OCI-LY3 (cell line): ENCODE measurements at regions not wholly inside any gene's neighbourhood (a gene's known extent, or its start where the extent isn't known, plus 50 kb on each side); places are given as distances from the start of the nearest gene placed in this dataset.

Source experiments
- H2AFZ ChIP-seq: fragments of 200-600, 300-600 bp; shearing (Covaris generic); 2 replicates; pipeline ENCODE4 v1.6.0; 2014; ENCODE audit warnings: antibody characterized with exemption, low read depth, low read length
- H3K27ac ChIP-seq: fragments of 200-600, 300-600 bp; sonication (generic); 2 replicates; pipeline ENCODE4 v1.5.1; 2014; ENCODE audit warnings: mild to moderate bottlenecking, low read length, moderate library complexity, mixed read lengths
- H3K27me3 ChIP-seq: fragments of 200-600, 300-600 bp; sonication (generic); 2 replicates; pipeline ENCODE4 v1.6.1; 2014; ENCODE audit warnings: low read depth, low read length, mixed read lengths
- H3K36me3 ChIP-seq: fragments of 200-600, 300-600 bp; sonication (generic); replicated peaks from 2 replicates; pipeline ENCODE3; 2014; ENCODE audit warnings: low read depth, low read length, mixed read lengths
- H3K4me1 ChIP-seq: fragments of 300-600, 200-600 bp; sonication (generic); 2 replicates; pipeline ENCODE4 v1.6.1; 2014; ENCODE audit warnings: low read length, mixed read lengths
- H3K4me2 ChIP-seq: fragments of 200-600, 300-600 bp; sonication (generic); 2 replicates; pipeline ENCODE4 v1.6.1; 2014; ENCODE audit warnings: low read length, mixed read lengths
- H3K4me3 ChIP-seq: fragments of 300-600, 200-600 bp; sonication (generic); 2 replicates; pipeline ENCODE4 v1.5.1; 2014; ENCODE audit warnings: antibody characterized with exemption, mild to moderate bottlenecking, low read length, moderate library complexity
- H3K79me2 ChIP-seq: fragments of 300-600, 200-600 bp; shearing (Covaris generic); 2 replicates; pipeline ENCODE4 v1.6.1; 2014; ENCODE audit warnings: mild to moderate bottlenecking, low read length, mixed read lengths
- H3K9ac ChIP-seq: fragments of 300-600, 200-600 bp; shearing (Covaris generic); 2 replicates; pipeline ENCODE4 v1.6.0; 2014; ENCODE audit warnings: mild to moderate bottlenecking, low read length, moderate library complexity
- H3K9me3 ChIP-seq: fragments of 200-600, 300-600 bp; shearing (Covaris generic); 2 replicates; pipeline ENCODE4 v1.6.1; 2014; ENCODE audit warnings: low read length, mixed read lengths; ENCODE audit not compliant: insufficient read depth
- H4K20me1 ChIP-seq: fragments of 200-600, 300-600 bp; sonication (generic); 2 replicates; pipeline ENCODE4 v1.6.1; 2016; ENCODE audit warnings: low read length, mixed read lengths; ENCODE audit not compliant: insufficient read depth
- CTCF ChIP-seq: fragments of 200-600, 300-600 bp; sonication (generic); IDR thresholded peaks from 2 replicates; pipeline ENCODE4 v1.5.1; 2014; ENCODE audit warnings: antibody characterized with exemption, low read length, low read depth
- EZH2phosphoT487 ChIP-seq: fragments of 200-600 bp; shearing (Covaris generic); IDR thresholded peaks from 2 replicates; pipeline ENCODE4 v1.6.1; 2018; ENCODE audit warnings: antibody characterized with exemption, mixed run types, low read depth

GRCh38 chr14:81584495-81584894, 50.8 kb upstream of the SEL1L start:
- no peaks in the 10 kb centered on the region for H3K36me3 ChIP-seq
- TF ChIP-seq CTCF (no peak), EZH2phosphoT487 (no peak)
- H3K4me2 ChIP-seq: no peak overlapping the region
- H2AFZ ChIP-seq: no peak overlapping the region
- H3K4me3 ChIP-seq: no peak overlapping the region
- H3K27me3 ChIP-seq: no peaks in the 10 kb centered on the region
- no peaks in the 10 kb centered on the region for H4K20me1 ChIP-seq
- no peak overlapping the region for H3K9ac ChIP-seq
- H3K79me2 ChIP-seq: no peaks in the 10 kb centered on the region
- no peak overlapping the region for H3K27ac ChIP-seq
- no peaks in the 10 kb centered on the region for H3K9me3 ChIP-seq
- no peaks in the 10 kb centered on the region for H3K4me1 ChIP-seq

- Histone ChIP-seq H2AFZ (no peak overlapping the region), H3K27ac (no peak overlapping the region), H3K36me3 (no peaks in the 10 kb centered on the region), H3K4me1 (no peaks in the 10 kb centered on the region), H3K27me3 (no peaks in the 10 kb centered on the region), H4K20me1 (no peaks in the 10 kb centered on the region), H3K4me2 (no peak overlapping the region), H3K9ac (no peak overlapping the region), H3K4me3 (no peak overlapping the region), H3K79me2 (no peaks in the 10 kb centered on the region), H3K9me3 (no peaks in the 10 kb centered on the region)
- no peak for TF ChIP-seq CTCF
- TF ChIP-seq EZH2phosphoT487: no peak
These were observed 55.9 kb upstream of the SEL1L start for GRCh38 chr14:81589381-81590065.

GRCh38 chr14:81591266-81591665, 57.6 kb upstream of the SEL1L start:
- Histone ChIP-seq H3K27me3 (no peaks in the 10 kb centered on the region), H3K9ac (no peak overlapping the region), H3K79me2 (no peaks in the 10 kb centered on the region), H4K20me1 (no peaks in the 10 kb centered on the region), H3K9me3 (no peaks in the 10 kb centered on the region), H3K4me3 (no peak overlapping the region), H3K4me2 (no peak overlapping the region), H3K27ac (no peak overlapping the region), H3K36me3 (no peaks in the 10 kb centered on the region), H3K4me1 (no peaks in the 10 kb centered on the region), H2AFZ (no peak overlapping the region)
- TF ChIP-seq CTCF: no peak

GRCh38 chr14:81594012-81594411, 60.4 kb upstream of the SEL1L start:
- no peak overlapping the region for H3K4me2 ChIP-seq
- H3K27ac ChIP-seq: no peak overlapping the region
- H3K4me3 ChIP-seq: no peak overlapping the region
- no peaks in the 10 kb centered on the region for H4K20me1 ChIP-seq
- H3K9ac ChIP-seq: no peak overlapping the region
- H3K36me3 ChIP-seq: no peaks in the 10 kb centered on the region
- no peak for TF ChIP-seq EZH2phosphoT487
- TF ChIP-seq CTCF: no peak
- H3K27me3 ChIP-seq: no peaks in the 10 kb centered on the region
- H2AFZ ChIP-seq: no peak overlapping the region
- H3K9me3 ChIP-seq: no peaks in the 10 kb centered on the region
- H3K79me2 ChIP-seq: no peaks in the 10 kb centered on the region
- no peaks in the 10 kb centered on the region for H3K4me1 ChIP-seq
